HG03095 (cell line): ENCODE measurements at regions not wholly inside any gene's neighbourhood (a gene's known extent, or its start where the extent isn't known, plus 50 kb on each side); places are given as distances from the start of the nearest gene placed in this dataset.
"Not testable (repeated sequence)": the region's sequence is repeated elsewhere in the genome, so short reads cannot be mapped to it uniquely, and the experiment has no call there.

ENCODE experiments used
- ATAC-seq: cut with Tn5 transposase; IDR thresholded peaks from one replicate; pipeline ENCODE4 v1.9.1; 2021; ENCODE audit warnings: moderate library complexity; ENCODE audit not compliant: unreplicated experiment

GRCh38 chr9:85108746-85109145 lies 439.2 kb downstream of the NTRK2 start:
- no peak for ATAC-seq

GRCh38 chr9:85108229-85108628 lies 438.7 kb downstream of the NTRK2 start:
- no peak for ATAC-seq

- ATAC-seq, result no peak
These were observed 419.9 kb downstream of the NTRK2 start for GRCh38 chr9:85089188-85089969.

- ATAC-seq, result no peak
These were observed 412.4 kb downstream of the NTRK2 start for GRCh38 chr9:85081963-85082362.

- ATAC-seq, result no peak
These were observed 409.8 kb downstream of the NTRK2 start for GRCh38 chr9:85079349-85079748.

GRCh38 chr9:85077944-85078343 lies 408.4 kb downstream of the NTRK2 start:
- ATAC-seq, result no peak

GRCh38 chr9:85077146-85077545 lies 407.6 kb downstream of the NTRK2 start:
- not testable (repeated sequence) for ATAC-seq
